GM21381 (cell line): ENCODE measurements at regions not wholly inside any gene's neighbourhood (a gene's known extent, or its start where the extent isn't known, plus 50 kb on each side); places are given as distances from the start of the nearest gene placed in this dataset.

ENCODE experiments used
- ATAC-seq: cut with Tn5 transposase; IDR thresholded peaks from one replicate; pipeline ENCODE4 v1.9.1; 2021; ENCODE audit warnings: mild to moderate bottlenecking, moderate library complexity; ENCODE audit not compliant: unreplicated experiment

DNA sequence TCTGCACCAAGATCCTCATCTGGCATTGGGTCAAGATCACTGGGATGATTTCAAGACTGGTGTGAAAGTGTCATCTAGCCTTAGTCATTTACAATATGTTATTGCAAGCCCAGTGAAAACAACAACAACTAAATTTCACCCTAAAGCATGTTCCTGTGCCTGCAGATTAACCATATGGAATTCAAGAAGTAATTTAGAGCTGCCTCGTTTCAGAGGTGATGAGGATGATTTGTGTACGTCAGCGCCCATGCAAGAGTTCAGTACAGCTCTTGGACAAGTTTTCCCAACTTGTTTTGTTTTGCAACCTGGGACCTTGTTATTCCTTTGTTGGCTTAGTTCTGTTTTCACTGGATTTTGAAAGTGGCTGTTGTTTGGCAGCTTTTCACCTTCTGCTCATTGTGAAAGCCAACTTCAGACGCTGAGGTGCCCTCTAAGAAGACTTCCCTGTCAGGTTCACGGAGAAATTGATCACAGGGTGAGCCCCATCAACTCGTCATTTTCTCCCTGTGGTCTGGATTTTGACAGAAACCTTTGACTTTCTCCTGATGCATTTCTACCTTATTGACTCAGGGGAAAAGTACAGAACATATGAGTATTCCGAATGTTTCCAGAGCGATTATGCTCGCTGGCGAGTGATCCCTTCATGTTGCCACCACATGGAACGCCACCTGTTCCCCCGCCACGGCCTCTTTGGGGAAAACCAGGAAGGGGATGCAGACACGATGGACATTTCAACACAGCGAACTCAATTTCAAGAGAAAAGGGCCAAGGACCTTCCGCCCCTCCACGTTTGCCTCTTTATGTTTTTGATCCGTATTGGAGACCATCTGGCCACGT lies 85.6 kb downstream of the FOXL1 start:
- no peak for ATAC-seq

DNA sequence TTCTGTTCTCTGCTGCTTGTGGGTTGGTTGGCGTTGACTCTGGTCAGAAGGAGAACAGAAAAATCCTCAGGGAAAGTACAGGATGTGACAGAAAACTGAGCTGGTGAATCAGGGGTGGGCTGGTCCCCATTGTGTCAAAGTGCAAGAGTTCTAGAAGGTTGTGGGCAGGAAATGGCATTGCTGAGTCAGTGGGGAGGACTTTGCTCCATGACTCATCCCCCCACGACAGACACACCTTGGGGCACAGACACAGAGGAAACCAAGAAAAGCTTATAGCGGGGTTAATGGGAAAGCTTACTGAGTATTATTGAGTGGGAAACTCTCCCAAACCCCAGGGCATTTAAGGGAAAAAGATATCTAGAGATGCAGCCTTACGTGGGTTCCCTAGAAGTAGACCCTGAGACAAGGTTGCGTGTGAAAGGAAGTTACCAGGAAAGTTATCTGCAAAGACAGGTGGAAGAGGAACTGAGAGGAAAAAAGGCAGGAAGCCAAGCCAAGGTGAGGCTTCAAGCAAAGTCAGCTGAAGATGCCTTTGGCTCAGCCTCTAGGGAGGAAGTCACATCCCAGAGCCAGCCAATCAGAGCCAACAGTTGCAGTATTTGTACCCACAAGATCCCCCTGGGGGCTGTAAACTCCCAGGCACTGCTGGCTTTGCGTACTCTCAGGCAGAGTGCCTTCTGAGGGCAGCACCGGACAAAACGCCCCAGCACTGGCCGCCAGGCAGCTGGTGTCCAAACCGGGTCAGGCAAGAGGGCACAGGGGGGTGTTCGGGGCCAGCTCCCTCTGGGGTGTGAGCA lies 86.4 kb downstream of the FOXL1 start:
- ATAC-seq = peak; percentile 73

DNA sequence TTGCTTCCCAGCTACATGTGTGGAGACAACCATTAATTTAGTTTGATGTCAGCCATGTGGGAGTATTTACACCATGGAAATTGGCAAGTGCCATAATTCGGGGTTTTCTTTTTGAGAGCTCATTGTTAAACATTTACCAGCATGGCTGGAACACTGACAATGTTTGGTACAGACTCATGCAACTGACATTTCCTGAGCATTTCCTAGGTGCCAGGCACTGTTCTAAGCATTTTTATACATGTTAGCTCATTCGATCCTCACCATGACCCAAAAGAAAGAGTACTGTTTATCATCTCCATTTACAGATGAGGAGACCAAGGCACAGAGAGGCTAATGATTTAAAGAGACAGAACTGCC lies 86.9 kb downstream of the FOXL1 start:
- ATAC-seq = no peak

- ATAC-seq = no peak
Observed at GRCh38 chr16:86665929-86666328, 87.6 kb downstream of the FOXL1 start.

DNA sequence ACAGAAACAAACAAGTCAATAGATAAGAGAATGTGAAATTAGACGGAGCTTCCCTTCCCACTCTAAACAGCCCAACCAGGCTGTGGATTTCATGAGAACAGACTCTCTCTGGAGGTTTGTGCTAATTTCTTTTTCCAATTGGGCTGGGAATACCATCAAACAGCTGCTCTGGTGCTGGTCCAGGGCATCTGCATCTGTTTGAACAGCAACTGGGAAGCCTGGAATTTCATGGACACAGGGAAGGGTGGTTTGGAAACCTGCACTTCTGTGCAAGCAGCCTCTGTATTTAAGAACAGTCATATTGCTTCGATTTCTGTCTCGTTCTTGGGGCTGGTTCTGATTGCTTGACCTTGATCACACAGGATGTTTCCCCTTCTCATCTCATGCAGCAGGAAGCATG lies 88.7 kb downstream of the FOXL1 start:
- ATAC-seq = no peak

- no peak for ATAC-seq
Observed at GRCh38 chr16:86668136-86668910, 90.0 kb downstream of the FOXL1 start.

- no peak for ATAC-seq
Observed at GRCh38 chr16:86669285-86669805, 91.0 kb downstream of the FOXL1 start.

DNA sequence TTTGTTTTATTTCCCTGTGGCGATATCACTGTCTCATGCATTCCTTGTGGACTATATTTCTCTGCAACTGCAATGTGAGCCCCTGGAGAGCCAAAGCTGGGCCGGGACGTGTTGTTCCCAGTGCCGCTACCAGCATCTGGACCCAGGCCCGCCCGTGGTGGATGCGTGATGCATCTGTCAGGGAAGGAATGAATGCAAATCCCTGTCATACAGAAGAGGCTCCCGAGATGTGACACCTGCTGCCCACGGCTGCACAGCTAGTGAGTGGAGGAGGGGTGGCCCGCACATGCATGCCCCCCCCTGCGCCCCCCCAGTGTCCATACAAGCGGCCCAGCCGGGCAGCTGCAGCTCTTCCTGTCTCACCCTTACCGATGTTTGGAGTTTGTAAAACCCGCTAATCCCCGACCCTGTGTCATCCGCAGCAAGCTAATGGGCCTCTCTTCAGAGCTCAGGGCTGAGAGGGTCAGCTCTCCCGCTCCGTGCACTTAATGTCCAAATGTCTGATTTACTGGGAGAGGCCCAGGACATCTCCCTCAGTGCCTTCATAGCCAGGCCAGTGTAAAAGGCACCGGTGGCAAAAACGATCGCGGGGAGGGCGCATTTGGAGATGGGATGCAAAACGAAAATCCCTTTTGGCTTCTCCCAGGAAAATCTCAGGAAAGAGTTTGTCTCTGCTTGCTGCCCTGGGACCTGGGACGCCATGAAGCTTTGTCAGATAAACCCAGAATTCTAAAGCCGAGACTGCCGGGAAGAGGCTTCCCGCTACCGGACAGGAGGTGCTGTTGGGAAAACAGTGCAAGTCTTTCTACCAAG lies 91.8 kb downstream of the FOXL1 start:
- no peak for ATAC-seq

DNA sequence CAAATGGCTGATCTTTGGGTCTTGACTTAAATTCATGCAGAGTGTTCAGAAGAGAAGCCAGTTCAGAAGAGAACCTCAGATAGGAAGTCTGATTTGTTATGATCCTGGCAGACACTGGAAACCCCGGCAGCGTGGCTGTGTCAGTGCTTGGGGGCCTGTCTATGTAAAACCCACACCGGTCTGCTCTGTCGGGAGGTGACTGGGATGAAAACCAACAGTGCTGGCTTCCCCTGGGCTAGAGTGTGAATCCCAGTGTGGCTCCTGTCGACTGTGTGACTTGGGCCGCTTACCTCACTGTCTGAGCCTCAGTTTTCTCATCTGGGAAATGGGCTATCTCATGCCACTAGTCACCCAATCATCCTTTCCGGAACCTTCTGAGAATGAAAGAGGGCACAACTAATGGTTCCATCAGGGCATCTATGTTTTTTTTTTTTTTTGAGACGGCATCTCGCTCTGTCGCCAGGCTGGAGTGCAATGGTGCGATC lies 92.4 kb downstream of the FOXL1 start:
- ATAC-seq = no peak

GRCh38 chr16:86671486-86672178 lies 93.3 kb downstream of the FOXL1 start:
- ATAC-seq = no peak

- ATAC-seq = no peak
Observed at GRCh38 chr16:86672179-86672863, 94.0 kb downstream of the FOXL1 start.

DNA sequence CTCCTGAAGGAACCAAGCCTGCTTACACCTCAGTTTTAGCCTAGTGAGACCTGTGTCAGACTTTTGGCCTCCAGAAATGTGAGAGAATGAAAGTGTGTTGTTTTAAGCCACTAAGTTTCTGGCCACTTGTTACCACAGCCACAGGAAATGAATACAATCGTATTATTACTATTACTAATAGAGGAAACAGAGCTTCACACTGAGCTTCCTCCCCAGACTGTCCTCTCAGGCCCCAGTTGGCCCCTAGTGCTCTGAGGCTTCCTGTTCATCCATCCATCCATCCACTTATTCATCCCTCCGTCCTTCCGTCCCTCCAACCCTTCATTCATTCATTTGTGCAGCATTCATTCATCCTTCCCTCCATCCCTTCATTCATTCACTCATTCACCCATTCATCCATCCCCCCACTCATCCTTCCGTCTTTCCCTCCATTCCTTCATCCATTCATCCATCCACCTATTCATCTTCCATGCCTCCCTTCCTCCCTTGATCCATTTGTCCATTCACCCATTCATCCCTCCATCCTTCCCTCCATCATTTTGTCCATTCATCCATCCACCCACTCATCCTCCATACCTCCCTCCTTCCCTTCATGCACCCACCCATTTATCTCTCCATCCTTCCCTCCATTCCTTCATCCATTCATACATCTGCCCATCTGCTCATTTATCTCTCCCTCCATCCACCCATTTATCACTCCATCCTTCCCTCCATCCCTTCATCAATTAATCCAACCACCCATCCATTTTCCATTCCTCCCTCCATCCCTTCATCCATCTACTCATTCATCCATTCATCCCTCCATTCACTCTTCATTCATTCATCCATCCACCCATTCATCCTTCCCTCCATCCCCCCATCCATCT lies 95.0 kb downstream of the FOXL1 start:
- ATAC-seq = no peak

DNA sequence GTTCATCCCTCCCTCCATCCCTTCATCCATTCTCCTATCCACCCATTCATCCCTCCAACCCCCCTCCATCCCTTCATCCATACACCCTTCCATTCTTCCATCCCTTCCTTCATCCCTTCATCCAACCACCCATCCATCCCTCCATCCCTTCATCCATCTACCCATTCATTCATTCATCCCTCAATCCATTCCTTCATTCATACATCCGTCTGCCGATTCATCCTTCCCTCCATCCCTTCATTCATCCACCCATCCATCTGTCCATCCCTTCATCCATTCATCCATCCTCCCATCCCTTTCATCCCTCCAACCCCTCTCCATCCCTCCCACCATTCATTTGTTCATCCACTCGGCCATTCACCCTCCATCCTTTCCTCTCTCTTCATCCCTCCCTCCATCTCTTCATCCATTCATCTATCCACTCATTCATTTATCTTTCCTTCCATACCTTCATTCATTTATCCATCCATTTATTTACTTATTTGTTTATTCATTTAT lies 95.7 kb downstream of the FOXL1 start:
- ATAC-seq = no peak

DNA sequence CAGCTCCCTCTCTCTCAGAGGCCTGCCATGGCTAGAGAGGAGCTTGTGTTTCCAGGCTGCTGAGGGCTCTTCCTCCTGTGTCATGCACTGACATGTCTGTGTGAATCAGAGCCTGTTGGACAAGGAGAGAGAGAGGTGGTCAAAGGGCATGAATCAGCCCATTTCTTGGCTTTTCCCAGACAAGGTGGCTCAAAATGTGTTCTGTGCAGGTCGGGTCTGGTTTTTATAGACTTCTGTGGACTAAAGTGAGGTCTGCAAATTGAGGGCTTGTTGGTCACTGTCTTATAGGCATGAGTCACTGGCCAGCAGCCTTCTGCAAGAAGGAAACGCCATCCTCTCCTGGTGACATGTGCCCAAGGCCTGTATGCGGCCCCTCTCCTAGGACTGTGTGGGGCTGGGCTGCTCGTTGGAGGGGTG lies 97.9 kb downstream of the FOXL1 start:
- no peak for ATAC-seq

GRCh38 chr16:86679490-86679889 lies 101.1 kb downstream of the FOXL1 start:
- no peak for ATAC-seq

GRCh38 chr16:86680162-86680561 lies 101.8 kb downstream of the FOXL1 start:
- ATAC-seq = no peak

- ATAC-seq = no peak
Observed at GRCh38 chr16:86680661-86681030, 102.3 kb downstream of the FOXL1 start.
